SK-N-SH (cell line): ENCODE measurements at regions not wholly inside any gene's neighbourhood (a gene's known extent, or its start where the extent isn't known, plus 50 kb on each side); places are given as distances from the start of the nearest gene placed in this dataset.

Source experiments
- CTCF ChIA-PET: fragments of 300-600, 350-600 bp; formaldehyde crosslinking; extraction: SDS; loops from one replicate; lab custom pipeline; 2021; lab: Yijun Ruan, JAX
- POLR2A ChIA-PET: fragments of 350-600 bp; sonication (Branson Sonifier 250); formaldehyde crosslinking; extraction: SDS; loops from one replicate; lab custom pipeline; 2020; ENCODE audit warnings: antibody characterized with exemption, inconsistent platforms; lab: Yijun Ruan, JAX
- DNase-seq: peaks from one replicate; pipeline ENCODE4 v3.0.0; 2012
- H2AFZ ChIP-seq: fragments of 200-600 bp; sonication (generic); 2 replicates; pipeline ENCODE4 v1.8.1; 2016; ENCODE audit warnings: antibody characterized with exemption, mild to moderate bottlenecking, low read depth
- H3F3A ChIP-seq: fragments of 200-600 bp; sonication (generic); replicated peaks from 2 replicates; pipeline ENCODE3; 2016; ENCODE audit warnings: antibody characterized with exemption, mild to moderate bottlenecking; ENCODE audit not compliant: insufficient read depth
- H3K27ac ChIP-seq, 2 experiments: fragments of 200-500 bp in 1 of 2; fragments of 200-600 bp in 1 of 2; sonication (Bioruptor generic) in 1 of 2; sonication (generic), shearing (Covaris generic) in 1 of 2; 2 replicates each; pipeline versions ENCODE4 v1.5.1 to v1.6.1; 2014 to 2016; ENCODE audit warnings: low read depth in 2 of 2, inconsistent platforms in 1 of 2, low read length in 1 of 2, mild to moderate bottlenecking in 1 of 2, mixed read lengths in 1 of 2
- H3K27me3 ChIP-seq: fragments of 200-600 bp; sonication (generic), shearing (Covaris generic); 2 replicates; pipeline ENCODE4 v1.6.1; 2016; ENCODE audit warnings: mixed run types; ENCODE audit not compliant: insufficient read depth
- H3K36me3 ChIP-seq, 2 experiments: fragments of 200-500 bp in 1 of 2; fragments of 200-600 bp in 1 of 2; sonication (Bioruptor generic) in 1 of 2; sonication (generic) in 1 of 2; replicated peaks in 1 of 2; 2 replicates each; pipeline versions ENCODE3 to v1.5.1; 2014 to 2016; ENCODE audit warnings: low read length in 1 of 2, mild to moderate bottlenecking in 1 of 2; ENCODE audit not compliant: insufficient read depth in 2 of 2, control insufficient read depth in 1 of 2
- H3K4me1 ChIP-seq, 2 experiments: fragments of 200-500 bp in 1 of 2; fragments of 200-600 bp in 1 of 2; sonication (Bioruptor generic) in 1 of 2; sonication (generic), shearing (Covaris generic) in 1 of 2; 2 replicates each; pipeline versions ENCODE4 v1.5.1 to v1.6.1; 2014 to 2016; ENCODE audit warnings: low read depth in 1 of 2, low read length in 1 of 2, mixed run types in 1 of 2; ENCODE audit not compliant: insufficient read depth in 2 of 2, control insufficient read depth in 1 of 2
- H3K4me2 ChIP-seq: fragments of 200-600 bp; sonication (generic), shearing (Covaris generic); 2 replicates; pipeline ENCODE4 v1.6.1; 2017; ENCODE audit warnings: mixed run types
- H3K4me3 ChIP-seq, 2 experiments: fragments of 200-500 bp in 1 of 2; fragments of 200-600 bp in 1 of 2; sonication (Bioruptor generic) in 1 of 2; sonication (generic), shearing (Covaris generic) in 1 of 2; 2 replicates each; pipeline versions ENCODE4 v1.5.1 to v1.8.1; 2014 to 2016; ENCODE audit warnings: low read depth in 2 of 2, inconsistent platforms in 1 of 2, low read length in 1 of 2, mild to moderate bottlenecking in 1 of 2, mixed read lengths in 1 of 2, moderate library complexity in 1 of 2
- H3K79me2 ChIP-seq: fragments of 200-600 bp; sonication (generic); 2 replicates; pipeline ENCODE4 v1.8.1; 2017; ENCODE audit warnings: mild to moderate bottlenecking; ENCODE audit not compliant: insufficient read depth
- H3K9ac ChIP-seq: fragments of 200-600 bp; sonication (generic); 2 replicates; pipeline ENCODE4 v1.6.1; 2017; ENCODE audit warnings: mixed run types
- H3K9me2 ChIP-seq: fragments of 200-600 bp; sonication (generic); 2 replicates; pipeline ENCODE4 v1.6.1; 2017; ENCODE audit warnings: mixed run types
- H3K9me3 ChIP-seq: fragments of 200-600 bp; sonication (generic); 2 replicates; pipeline ENCODE4 v1.6.1; 2017; ENCODE audit warnings: mixed run types, mild to moderate bottlenecking, moderate library complexity
- H4K20me1 ChIP-seq: fragments of 200-600 bp; sonication (generic); 2 replicates; pipeline ENCODE4 v1.6.1; 2017; ENCODE audit warnings: mild to moderate bottlenecking, mixed run types; ENCODE audit not compliant: insufficient read depth
- CHD2 ChIP-seq: fragments of 150-350 bp; IDR thresholded peaks from 2 replicates; pipeline ENCODE4 v1.6.1; 2018; ENCODE audit warnings: low read length; ENCODE audit not compliant: partially characterized antibody
- FOSL2 ChIP-seq: IDR thresholded peaks from 2 replicates; pipeline ENCODE4 v1.4.0; 2012; ENCODE audit warnings: low read depth, mild to moderate bottlenecking, moderate library complexity, borderline replicate concordance
- FOXJ3 ChIP-seq: sonication (generic); formaldehyde crosslinking; IDR thresholded peaks from 2 replicates; pipeline ENCODE4 v1.5.1; 2020; ENCODE audit warnings: mild to moderate bottlenecking, missing genetic modification reagents
- FOXM1 ChIP-seq: IDR thresholded peaks from 2 replicates; pipeline ENCODE4 v1.4.0; 2012; ENCODE audit warnings: low read depth, mild to moderate bottlenecking
- GATA2 ChIP-seq: sonication (generic); formaldehyde crosslinking; IDR thresholded peaks from 2 replicates; pipeline ENCODE4 v1.5.0; 2020; ENCODE audit warnings: mild to moderate bottlenecking, missing genetic modification reagents
- JUND ChIP-seq: IDR thresholded peaks from 2 replicates; pipeline ENCODE4 v1.4.0; 2012
- NFIC ChIP-seq: IDR thresholded peaks from 2 replicates; pipeline ENCODE4 v1.4.0; 2012; ENCODE audit warnings: borderline replicate concordance
- RAD21 ChIP-seq: IDR thresholded peaks from 2 replicates; pipeline ENCODE4 v1.6.1; 2012; ENCODE audit warnings: mild to moderate bottlenecking, low read length
- RCOR1 ChIP-seq: fragments of 150-350 bp; IDR thresholded peaks from 2 replicates; pipeline ENCODE4 v1.6.1; 2017; ENCODE audit warnings: antibody characterized with exemption, low read length
- RXRA ChIP-seq: IDR thresholded peaks from 2 replicates; pipeline ENCODE4 v1.4.0; 2012; ENCODE audit warnings: low read depth, mild to moderate bottlenecking, borderline replicate concordance
- TAF1 ChIP-seq: IDR thresholded peaks from 2 replicates; pipeline ENCODE4 v1.6.1; 2012; ENCODE audit warnings: low read depth, mild to moderate bottlenecking, low read length, moderate library complexity, borderline replicate concordance
- TEAD4 ChIP-seq: IDR thresholded peaks from 2 replicates; pipeline ENCODE4 v1.4.0; 2012; ENCODE audit warnings: mild to moderate bottlenecking, borderline replicate concordance; ENCODE audit not compliant: insufficient read depth
- YY1 ChIP-seq: IDR thresholded peaks from 2 replicates; pipeline ENCODE4 v1.4.0; 2012; ENCODE audit warnings: low read depth, mild to moderate bottlenecking
- WGBS: methylation state at CpG from one replicate; pipeline ENCODE4 v1.1.6; 2017; ENCODE audit warnings: low lambda C conversion rate; 5-methylcytosine and 5-hydroxymethylcytosine counted together
- TF ChIP-seq, protein P1 (sequence below): IDR thresholded peaks from 2 replicates; pipeline ENCODE4 v1.4.0; 2012; ENCODE audit warnings: low read depth, borderline replicate concordance
- TF ChIP-seq, protein P2 (sequence below): IDR thresholded peaks from 2 replicates; pipeline ENCODE4 v1.4.0; 2012; ENCODE audit warnings: low read depth, borderline replicate concordance
- TF ChIP-seq, protein P3 (sequence below): fragments of 150-350 bp; IDR thresholded peaks from 2 replicates; pipeline ENCODE4 v1.6.1; 2016; ENCODE audit warnings: mild to moderate bottlenecking, low read depth, low read length
- TF ChIP-seq, protein P4 (sequence below): fragments of 200-600 bp; sonication (generic); IDR thresholded peaks from 2 replicates; pipeline ENCODE4 v1.6.1; 2017; ENCODE audit warnings: antibody characterized with exemption, mild to moderate bottlenecking, moderate library complexity

DNA sequence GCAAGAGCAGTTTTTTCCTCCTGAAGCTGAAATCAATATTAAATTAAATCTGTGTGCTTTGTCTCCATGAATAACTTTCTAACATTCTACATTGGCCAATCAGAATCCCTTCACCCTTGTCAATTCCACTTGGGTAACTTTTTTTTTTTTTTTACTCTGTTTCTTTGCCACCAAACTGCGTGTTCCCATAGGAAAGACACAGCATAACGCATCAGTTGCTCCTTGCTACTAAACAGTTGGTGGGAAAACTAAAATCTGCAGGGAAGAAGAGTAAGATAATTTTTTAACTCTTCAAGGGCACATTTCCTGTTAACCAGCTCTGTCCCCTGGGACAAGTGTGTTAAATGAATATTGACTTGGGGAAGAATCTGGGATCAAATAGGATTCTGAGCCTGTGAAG is 113.3 kb upstream of the SERP2 start (continued):
- TF ChIP-seq, protein P1, sequence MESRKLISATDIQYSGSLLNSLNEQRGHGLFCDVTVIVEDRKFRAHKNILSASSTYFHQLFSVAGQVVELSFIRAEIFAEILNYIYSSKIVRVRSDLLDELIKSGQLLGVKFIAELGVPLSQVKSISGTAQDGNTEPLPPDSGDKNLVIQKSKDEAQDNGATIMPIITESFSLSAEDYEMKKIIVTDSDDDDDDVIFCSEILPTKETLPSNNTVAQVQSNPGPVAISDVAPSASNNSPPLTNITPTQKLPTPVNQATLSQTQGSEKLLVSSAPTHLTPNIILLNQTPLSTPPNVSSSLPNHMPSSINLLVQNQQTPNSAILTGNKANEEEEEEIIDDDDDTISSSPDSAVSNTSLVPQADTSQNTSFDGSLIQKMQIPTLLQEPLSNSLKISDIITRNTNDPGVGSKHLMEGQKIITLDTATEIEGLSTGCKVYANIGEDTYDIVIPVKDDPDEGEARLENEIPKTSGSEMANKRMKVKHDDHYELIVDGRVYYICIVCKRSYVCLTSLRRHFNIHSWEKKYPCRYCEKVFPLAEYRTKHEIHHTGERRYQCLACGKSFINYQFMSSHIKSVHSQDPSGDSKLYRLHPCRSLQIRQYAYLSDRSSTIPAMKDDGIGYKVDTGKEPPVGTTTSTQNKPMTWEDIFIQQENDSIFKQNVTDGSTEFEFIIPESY, result no peak
- TF ChIP-seq NFIC, result no peak
- TF ChIP-seq, all 33 proteins: peak for 0

DNA sequence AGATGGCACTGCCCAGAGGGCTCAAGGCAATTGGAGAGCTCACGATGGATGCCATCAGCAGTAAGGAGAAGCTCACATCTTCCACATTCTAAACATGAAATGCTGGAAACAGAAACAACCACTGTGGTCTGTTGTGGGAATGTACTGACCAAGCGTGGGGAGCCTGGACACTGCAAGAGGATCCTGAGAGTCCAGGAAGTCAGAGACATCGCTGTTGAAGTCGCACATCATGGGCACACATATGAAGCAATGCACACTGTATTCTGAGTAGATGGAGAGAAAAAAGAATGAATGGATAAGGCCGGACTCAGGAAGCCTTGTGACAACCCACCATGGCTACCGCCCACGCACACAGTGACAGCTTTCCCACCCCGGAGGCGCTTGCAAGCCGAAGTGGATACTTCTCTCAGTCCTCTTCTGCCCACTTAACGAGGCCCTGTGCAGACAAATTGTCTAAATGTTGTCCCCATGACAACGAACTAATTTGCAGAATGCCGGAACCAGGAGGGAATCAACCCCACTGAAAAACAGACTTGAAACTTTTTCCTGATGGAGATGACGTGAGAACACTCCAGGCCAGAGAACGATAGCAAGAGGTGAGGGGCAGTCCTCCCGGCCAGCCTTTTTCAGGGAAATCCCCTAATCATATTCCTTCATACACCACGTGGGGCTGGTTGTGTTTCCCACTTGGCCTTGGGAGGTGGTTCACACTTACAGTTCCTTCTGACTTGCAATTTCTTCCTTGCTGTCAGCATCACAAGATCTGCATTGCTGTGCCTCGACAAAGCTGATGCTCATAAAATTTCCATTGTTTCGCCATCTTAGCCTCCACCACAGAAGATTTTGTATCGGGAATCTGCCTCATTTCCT is 109.6 kb upstream of the SERP2 start:
- no peaks in the 10 kb centered on the region for H3K36me3 ChIP-seq
- DNase-seq, result no peak
- no peaks in the 10 kb centered on the region for H3K79me2 ChIP-seq
- H3K9me3 ChIP-seq, result no peaks in the 10 kb centered on the region
- H3K4me2 ChIP-seq, result no peak overlapping the region
- POLR2A ChIA-PET, result no interaction called here
- H3K4me3 ChIP-seq, result no peak overlapping the region
- H3K27ac ChIP-seq, result no peak overlapping the region
- H3K4me1 ChIP-seq, result peaks cover 11 to 18% of the 10 kb centered on the region in 2 experiments
- H3K9ac ChIP-seq, result no peak overlapping the region
- 85% methylated on average over 19 of the region's 20 CpGs for WGBS
- CTCF ChIA-PET, result interaction anchor here (1.0 kb wide), 1 partner anchor 45 kb away, joined by 3 read pairs; no protein-coding TSS in a partner anchor
- no peak overlapping the region for H2AFZ ChIP-seq
- H3F3A ChIP-seq, result no peaks in the 10 kb centered on the region
- H3K27me3 ChIP-seq, result no peaks in the 10 kb centered on the region
- no peaks in the 10 kb centered on the region for H3K9me2 ChIP-seq
- no peaks in the 10 kb centered on the region for H4K20me1 ChIP-seq
- no peak for TF ChIP-seq TAF1
- TF ChIP-seq, all 33 proteins: peak for 0

DNA sequence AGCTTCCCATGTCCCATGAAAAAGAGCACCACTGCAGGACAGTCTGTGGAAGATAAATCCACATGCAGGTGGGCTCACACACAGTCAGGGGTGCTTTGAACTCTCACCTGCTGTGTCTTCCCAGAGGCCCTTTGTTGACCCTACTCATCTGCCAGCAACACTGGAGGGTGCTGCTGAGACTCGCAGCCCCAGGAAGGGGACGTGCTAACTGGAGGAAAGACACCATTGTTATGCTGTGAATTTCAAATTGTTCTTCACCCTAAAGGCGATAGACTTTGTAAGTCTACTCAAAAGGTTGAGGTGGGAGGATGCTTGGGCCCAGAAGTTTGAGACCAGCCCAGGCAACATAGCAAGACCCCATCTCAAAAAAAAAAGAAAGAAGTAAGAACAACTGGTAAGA is 107.3 kb upstream of the SERP2 start:
- Histone ChIP-seq H3K4me1 (peaks cover 2 to 9% of the 10 kb centered on the region in 2 experiments; a peak in 2 of 4 replicates), H3K4me2 (no peak overlapping the region), H3K9ac (no peak overlapping the region), H3K4me3 (no peak overlapping the region), H3K9me2 (no peaks in the 10 kb centered on the region), H3K9me3 (no peaks in the 10 kb centered on the region), H3K27ac (no peak overlapping the region), H3F3A (no peaks in the 10 kb centered on the region), H3K36me3 (no peaks in the 10 kb centered on the region), H3K79me2 (no peaks in the 10 kb centered on the region), H3K27me3 (no peaks in the 10 kb centered on the region), H2AFZ (no peak overlapping the region), H4K20me1 (no peaks in the 10 kb centered on the region)
- ChIA-PET CTCF (no interaction called here), POLR2A (no interaction called here)
- TF ChIP-seq JUND, result no peak
- no peak for TF ChIP-seq FOXJ3 (CRISPR knock-in tag)
- TF ChIP-seq FOXM1, result no peak
- no peak for TF ChIP-seq YY1
- no peak for TF ChIP-seq TEAD4
- no peak for TF ChIP-seq RXRA
- TF ChIP-seq FOSL2, result no peak
- TF ChIP-seq, protein P2, sequence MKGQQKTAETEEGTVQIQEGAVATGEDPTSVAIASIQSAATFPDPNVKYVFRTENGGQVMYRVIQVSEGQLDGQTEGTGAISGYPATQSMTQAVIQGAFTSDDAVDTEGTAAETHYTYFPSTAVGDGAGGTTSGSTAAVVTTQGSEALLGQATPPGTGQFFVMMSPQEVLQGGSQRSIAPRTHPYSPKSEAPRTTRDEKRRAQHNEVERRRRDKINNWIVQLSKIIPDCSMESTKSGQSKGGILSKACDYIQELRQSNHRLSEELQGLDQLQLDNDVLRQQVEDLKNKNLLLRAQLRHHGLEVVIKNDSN, result no peak
- no peak for TF ChIP-seq CHD2
- TF ChIP-seq RCOR1, result no peak
- TF ChIP-seq, protein P3, sequence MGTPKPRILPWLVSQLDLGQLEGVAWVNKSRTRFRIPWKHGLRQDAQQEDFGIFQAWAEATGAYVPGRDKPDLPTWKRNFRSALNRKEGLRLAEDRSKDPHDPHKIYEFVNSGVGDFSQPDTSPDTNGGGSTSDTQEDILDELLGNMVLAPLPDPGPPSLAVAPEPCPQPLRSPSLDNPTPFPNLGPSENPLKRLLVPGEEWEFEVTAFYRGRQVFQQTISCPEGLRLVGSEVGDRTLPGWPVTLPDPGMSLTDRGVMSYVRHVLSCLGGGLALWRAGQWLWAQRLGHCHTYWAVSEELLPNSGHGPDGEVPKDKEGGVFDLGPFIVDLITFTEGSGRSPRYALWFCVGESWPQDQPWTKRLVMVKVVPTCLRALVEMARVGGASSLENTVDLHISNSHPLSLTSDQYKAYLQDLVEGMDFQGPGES, result no peak
- no peak for TF ChIP-seq NFIC
- TF ChIP-seq, protein P4, sequence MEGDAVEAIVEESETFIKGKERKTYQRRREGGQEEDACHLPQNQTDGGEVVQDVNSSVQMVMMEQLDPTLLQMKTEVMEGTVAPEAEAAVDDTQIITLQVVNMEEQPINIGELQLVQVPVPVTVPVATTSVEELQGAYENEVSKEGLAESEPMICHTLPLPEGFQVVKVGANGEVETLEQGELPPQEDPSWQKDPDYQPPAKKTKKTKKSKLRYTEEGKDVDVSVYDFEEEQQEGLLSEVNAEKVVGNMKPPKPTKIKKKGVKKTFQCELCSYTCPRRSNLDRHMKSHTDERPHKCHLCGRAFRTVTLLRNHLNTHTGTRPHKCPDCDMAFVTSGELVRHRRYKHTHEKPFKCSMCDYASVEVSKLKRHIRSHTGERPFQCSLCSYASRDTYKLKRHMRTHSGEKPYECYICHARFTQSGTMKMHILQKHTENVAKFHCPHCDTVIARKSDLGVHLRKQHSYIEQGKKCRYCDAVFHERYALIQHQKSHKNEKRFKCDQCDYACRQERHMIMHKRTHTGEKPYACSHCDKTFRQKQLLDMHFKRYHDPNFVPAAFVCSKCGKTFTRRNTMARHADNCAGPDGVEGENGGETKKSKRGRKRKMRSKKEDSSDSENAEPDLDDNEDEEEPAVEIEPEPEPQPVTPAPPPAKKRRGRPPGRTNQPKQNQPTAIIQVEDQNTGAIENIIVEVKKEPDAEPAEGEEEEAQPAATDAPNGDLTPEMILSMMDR, result no peak
- no peak for TF ChIP-seq GATA2
- no peak for TF ChIP-seq RAD21
- DNase-seq, result no peak
- WGBS, result 77% methylated on average over 2 of the region's 3 CpGs
